Liver (tissue), 8 donors: ENCODE measurements at regions not wholly inside any gene's neighbourhood (a gene's known extent, or its start where the extent isn't known, plus 50 kb on each side); places are given as distances from the start of the nearest gene placed in this dataset.

Experiments
- DNase-seq: peaks from one replicate; pipeline ENCODE4 v3.0.0-alpha.2; 2017; ENCODE audit warnings: low spot score
- H3K27ac ChIP-seq, 2 donors: one replicate each; pipeline ENCODE4 v1.7.0; 2013; ENCODE audit warnings: inconsistent platforms in 2 of 2, low read length in 2 of 2, control low read depth in 1 of 2, low read depth in 1 of 2, mild to moderate bottlenecking in 1 of 2
- H3K27me3 ChIP-seq, 4 donors: one replicate each; pipeline versions ENCODE4 v1.6.1 to v1.7.0; 2013; ENCODE audit warnings: low read length in 3 of 4, inconsistent platforms in 1 of 4, mild to moderate bottlenecking in 1 of 4, moderate library complexity in 1 of 4; ENCODE audit not compliant: control insufficient read depth in 4 of 4, insufficient read depth in 4 of 4
- H3K36me3 ChIP-seq, 4 donors: one replicate each; pipeline versions ENCODE4 v1.6.1 to v1.7.0; 2013; ENCODE audit warnings: low read length in 3 of 4, mild to moderate bottlenecking in 3 of 4, low read depth in 1 of 4, moderate library complexity in 1 of 4; ENCODE audit not compliant: control insufficient read depth in 4 of 4, insufficient read depth in 3 of 4
- H3K4me1 ChIP-seq, 4 donors: one replicate each; pipeline versions ENCODE4 v1.6.1 to v1.7.0; 2013; ENCODE audit warnings: low read length in 3 of 4, mild to moderate bottlenecking in 3 of 4, moderate library complexity in 1 of 4; ENCODE audit not compliant: control insufficient read depth in 4 of 4, insufficient read depth in 4 of 4
- H3K4me3 ChIP-seq, 3 donors: one replicate each; pipeline versions ENCODE4 v1.6.1 to v1.7.0; 2013; ENCODE audit warnings: low read length in 3 of 3, control low read depth in 1 of 3, low read depth in 1 of 3, mild to moderate bottlenecking in 1 of 3
- H3K9ac ChIP-seq, 2 donors: one replicate each; pipeline ENCODE4 v1.7.0; 2013; ENCODE audit warnings: low read length in 2 of 2, mild to moderate bottlenecking in 2 of 2, moderate library complexity in 2 of 2, control low read depth in 1 of 2, low read depth in 1 of 2
- H3K9me3 ChIP-seq, 4 donors: one replicate each; pipeline versions ENCODE4 v1.6.1 to v1.7.0; 2013; ENCODE audit warnings: low read length in 3 of 4; ENCODE audit not compliant: control insufficient read depth in 4 of 4
- ATF3 ChIP-seq: IDR thresholded peaks from 2 replicates; pipeline ENCODE4 v1.6.1; 2016; ENCODE audit warnings: antibody characterized with exemption
- CTCF ChIP-seq: fragments of 150-350 bp; IDR thresholded peaks from 2 replicates; pipeline ENCODE4 v1.5.1; 2017; ENCODE audit warnings: improper control_type of control experiment, low read depth, low read length; ENCODE audit not compliant: missing input control
- EGR1 ChIP-seq, 2 donors: IDR thresholded peaks; 2 replicates each; pipeline ENCODE4 v1.6.1; 2016 to 2018; ENCODE audit warnings: antibody characterized with exemption in 2 of 2, low read depth in 2 of 2
- FOXA1 ChIP-seq: IDR thresholded peaks from 2 replicates; pipeline ENCODE4 v1.6.1; 2016; ENCODE audit warnings: antibody characterized with exemption
- FOXA2 ChIP-seq: IDR thresholded peaks from 2 replicates; pipeline ENCODE4 v1.6.1; 2016; ENCODE audit warnings: antibody characterized with exemption
- GABPA ChIP-seq, 2 donors: IDR thresholded peaks in 1 of 2; conservative IDR thresholded peaks in 1 of 2; 2 replicates each; pipeline ENCODE4 v1.6.1; 2016; ENCODE audit warnings: antibody characterized with exemption in 2 of 2, mild to moderate bottlenecking in 1 of 2, moderate library complexity in 1 of 2
- HNF4A ChIP-seq, 2 donors: conservative IDR thresholded peaks; 2 replicates each; pipeline ENCODE4 v1.6.1; 2016; ENCODE audit warnings: antibody characterized with exemption in 2 of 2, mild to moderate bottlenecking in 2 of 2
- HNF4G ChIP-seq: IDR thresholded peaks from 2 replicates; pipeline ENCODE4 v1.6.1; 2016; ENCODE audit warnings: antibody characterized with exemption
- JUND ChIP-seq, 2 donors: IDR thresholded peaks; 2 replicates each; pipeline ENCODE4 v1.6.1; 2016; ENCODE audit warnings: antibody characterized with exemption in 2 of 2
- MAX ChIP-seq: IDR thresholded peaks from 2 replicates; pipeline ENCODE4 v1.6.1; 2016; ENCODE audit warnings: antibody characterized with exemption
- NR2F2 ChIP-seq: IDR thresholded peaks from 2 replicates; pipeline ENCODE4 v1.6.1; 2016; ENCODE audit warnings: antibody characterized with exemption
- RAD21 ChIP-seq, 2 donors: IDR thresholded peaks; 2 replicates each; pipeline ENCODE4 v1.6.1; 2016; ENCODE audit warnings: antibody characterized with exemption in 2 of 2, mild to moderate bottlenecking in 2 of 2
- REST ChIP-seq: IDR thresholded peaks from 2 replicates; pipeline ENCODE4 v1.6.1; 2016; ENCODE audit warnings: antibody characterized with exemption, mild to moderate bottlenecking
- RXRA ChIP-seq, 2 donors: IDR thresholded peaks; 2 replicates each; pipeline ENCODE4 v1.6.1; 2017 to 2018; ENCODE audit warnings: antibody characterized with exemption in 2 of 2, mild to moderate bottlenecking in 1 of 2
- SP1 ChIP-seq: IDR thresholded peaks from 2 replicates; pipeline ENCODE4 v1.6.1; 2018; ENCODE audit warnings: antibody characterized with exemption, mild to moderate bottlenecking
- TAF1 ChIP-seq: conservative IDR thresholded peaks from 2 replicates; pipeline ENCODE4 v1.6.1; 2016; ENCODE audit warnings: antibody characterized with exemption, mild to moderate bottlenecking
- YY1 ChIP-seq: IDR thresholded peaks from 2 replicates; pipeline ENCODE4 v1.6.1; 2016; ENCODE audit warnings: antibody characterized with exemption, mild to moderate bottlenecking
- ZBTB33 ChIP-seq: IDR thresholded peaks from 2 replicates; pipeline ENCODE4 v1.6.1; 2016; ENCODE audit warnings: antibody characterized with exemption
- WGBS: extraction: QIAGEN DNeasy Blood & Tissue Kit; methylation state at CpG from one replicate; pipeline ENCODE4 v1.1.7; 2013; 5-methylcytosine and 5-hydroxymethylcytosine counted together
- donor health status: healthy.
- donor health status: healthy.
- donor health status: healthy.
- donor health status: healthy.
- donor health status: healthy.

GRCh38 chr4:15148199-15148598 is 145.9 kb downstream of the CPEB2 start:
- no peaks in the 10 kb centered on the region for H3K36me3 ChIP-seq
- H3K27ac ChIP-seq, result no peak overlapping the region
- no peaks in the 10 kb centered on the region for H3K27me3 ChIP-seq
- TF ChIP-seq HNF4A (conservative IDR thresholded peaks at IDR 0.05) (no peak), RAD21 (IDR thresholded peaks at IDR 0.05) (no peak), SP1 (no peak), EGR1 (IDR thresholded peaks at IDR 0.05; ENCODE audit: low read depth in 2 of 2) (no peak), ATF3 (no peak), FOXA2 (no peak), JUND (IDR thresholded peaks at IDR 0.05) (no peak), REST (no peak), YY1 (no peak), MAX (no peak), HNF4G (no peak), RXRA (IDR thresholded peaks at IDR 0.05) (no peak), TAF1 (no peak)
- H3K4me3 ChIP-seq, result no peak overlapping the region
- H3K9ac ChIP-seq, result no peak overlapping the region
- H3K4me1 ChIP-seq, result peaks cover 2 to 34% (median 15%) of the 10 kb centered on the region in 4 donors
- DNase-seq, result no peak
- WGBS, result 93% methylated on average over 11 of the region's 11 CpGs
- no peaks in the 10 kb centered on the region for H3K9me3 ChIP-seq

GRCh38 chr4:15148691-15149090 is 146.4 kb downstream of the CPEB2 start:
- Histone ChIP-seq H3K4me3 (no peak overlapping the region), H3K36me3 (no peaks in the 10 kb centered on the region), H3K4me1 (peaks cover 2 to 33% (median 15%) of the 10 kb centered on the region in 4 donors), H3K27me3 (no peaks in the 10 kb centered on the region), H3K27ac (no peak overlapping the region), H3K9me3 (no peaks in the 10 kb centered on the region), H3K9ac (no peak overlapping the region)
- WGBS, result 86% methylated on average over 7 of the region's 7 CpGs
- no peak for DNase-seq
- TF ChIP-seq REST (no peak), HNF4A (conservative IDR thresholded peaks at IDR 0.05) (no peak), FOXA1 (no peak), RAD21 (IDR thresholded peaks at IDR 0.05) (no peak), EGR1 (IDR thresholded peaks at IDR 0.05; ENCODE audit: low read depth in 2 of 2) (no peak), ZBTB33 (no peak), CTCF (no peak), TAF1 (no peak), SP1 (no peak), RXRA (IDR thresholded peaks at IDR 0.05) (no peak), HNF4G (no peak), NR2F2 (no peak), MAX (no peak), GABPA (IDR thresholded peaks at IDR 0.05 in 1 of 2, conservative IDR thresholded peaks at IDR 0.05 in 1 of 2) (no peak)
